ENCODE measurements at regions not wholly inside any gene's neighbourhood (a gene's known extent, or its start where the extent isn't known, plus 50 kb on each side); places are given as distances from the start of the nearest gene placed in this dataset.

- TF ChIP-seq CTCF (IDR thresholded peaks at IDR 0.05) (no peak), POLR2A (IDR thresholded peaks at IDR 0.05) (no peak)
These were observed 275.1 kb upstream of the PKDCC start for GRCh38 chr2:41772697-41773096.
